IMR-90 (cell line): ENCODE measurements at regions not wholly inside any gene's neighbourhood (a gene's known extent, or its start where the extent isn't known, plus 50 kb on each side); places are given as distances from the start of the nearest gene placed in this dataset.

Source experiments
- ATAC-seq: fragments of 200-7000 bp; cut with Tn5 transposase; 2 replicates; pipeline ENCODE4 v1.9.1; 2020; ENCODE audit warnings: low read depth, mild to moderate bottlenecking, moderate library complexity
- BruUV-seq: library from RNA; stranded (reverse); fragments of 400-500 nt; replicated peaks from 2 replicates; lab custom pipeline; 2021; lab: Mats Ljungman, UMichigan
- CTCF ChIA-PET: fragments of 300-600 bp; formaldehyde crosslinking; extraction: SDS; loops from one replicate; lab custom pipeline; 2021; ENCODE audit warnings: antibody characterized with exemption; lab: Yijun Ruan, JAX
- POLR2A ChIA-PET: fragments of 300-600 bp; sonication (Branson Sonifier 250); formaldehyde crosslinking; loops from one replicate; lab custom pipeline; 2022; ENCODE audit warnings: antibody characterized with exemption; ENCODE audit not compliant: unreplicated experiment; lab: Charles Lee
- DNase-seq: peaks from one replicate; pipeline ENCODE4 v3.0.0; 2013
- H2AFZ ChIP-seq: replicated peaks from 2 replicates; pipeline ENCODE3; 2013; ENCODE audit warnings: low read length, mild to moderate bottlenecking; ENCODE audit not compliant: poor library complexity
- H2AK5ac ChIP-seq: 2 replicates; pipeline ENCODE4 v1.6.1; 2013; ENCODE audit warnings: low read depth, low read length, inconsistent platforms
- H2AK9ac ChIP-seq: replicated peaks from 2 replicates; pipeline ENCODE3; 2013; ENCODE audit warnings: mild to moderate bottlenecking, low read depth, low read length, moderate library complexity; ENCODE audit not compliant: poor library complexity
- H2BK120ac ChIP-seq: 2 replicates; pipeline ENCODE4 v1.6.1; 2013; ENCODE audit warnings: low read depth, low read length, inconsistent platforms
- H2BK15ac ChIP-seq: 3 replicates; pipeline ENCODE4 v1.6.1; 2013; ENCODE audit warnings: low read depth, low read length, inconsistent platforms
- H2BK20ac ChIP-seq: 2 replicates; pipeline ENCODE4 v1.6.1; 2013; ENCODE audit warnings: low read depth, mild to moderate bottlenecking, inconsistent platforms, low read length, moderate library complexity
- H2BK5ac ChIP-seq: 2 replicates; pipeline ENCODE4 v1.6.1; 2013; ENCODE audit warnings: mild to moderate bottlenecking, low read depth, low read length, inconsistent platforms; ENCODE audit not compliant: poor library complexity, severe bottlenecking
- H3K14ac ChIP-seq: replicated peaks from 2 replicates; pipeline ENCODE4 v1.6.1; 2013; ENCODE audit warnings: low read depth, low read length, inconsistent platforms
- H3K18ac ChIP-seq: 2 replicates; pipeline ENCODE4 v1.6.1; 2013; ENCODE audit warnings: low read depth, low read length, control low read depth
- H3K23ac ChIP-seq: 2 replicates; pipeline ENCODE4 v1.6.1; 2013; ENCODE audit warnings: low read depth, low read length, inconsistent platforms
- H3K27ac ChIP-seq: 2 replicates; pipeline ENCODE4 v1.5.1; 2013; ENCODE audit warnings: mild to moderate bottlenecking, control low read depth, low read length; ENCODE audit not compliant: insufficient read depth
- H3K27me3 ChIP-seq: 2 replicates; pipeline ENCODE4 v1.6.1; 2013; ENCODE audit warnings: low read length; ENCODE audit not compliant: control insufficient read depth, insufficient read depth
- H3K36me3 ChIP-seq: 2 replicates; pipeline ENCODE4 v1.6.1; 2013; ENCODE audit warnings: low read length, mixed read lengths; ENCODE audit not compliant: control insufficient read depth, insufficient read depth
- H3K4ac ChIP-seq: 2 replicates; pipeline ENCODE4 v1.6.1; 2013; ENCODE audit warnings: low read depth, low read length, inconsistent platforms
- H3K4me1 ChIP-seq: 2 replicates; pipeline ENCODE4 v1.6.1; 2013; ENCODE audit warnings: low read length, mixed read lengths; ENCODE audit not compliant: control insufficient read depth, insufficient read depth
- H3K4me2 ChIP-seq: 2 replicates; pipeline ENCODE4 v1.6.1; 2013; ENCODE audit warnings: low read depth, mild to moderate bottlenecking, control low read depth, low read length, moderate library complexity
- H3K4me3 ChIP-seq: 2 replicates; pipeline ENCODE4 v1.5.1; 2013; ENCODE audit warnings: low read depth, mild to moderate bottlenecking, control low read depth, low read length, moderate library complexity; ENCODE audit not compliant: insufficient read depth
- H3K56ac ChIP-seq: 2 replicates; pipeline ENCODE4 v1.6.1; 2013; ENCODE audit warnings: low read length, inconsistent platforms; ENCODE audit not compliant: insufficient read depth; ENCODE audit errors: extremely low read depth
- H3K79me1 ChIP-seq, 2 experiments: 2 replicates each; pipeline ENCODE4 v1.6.1; 2013; ENCODE audit warnings: low read length in 2 of 2, inconsistent platforms in 1 of 2, low read depth in 1 of 2
- H3K9ac ChIP-seq: 2 replicates; pipeline ENCODE4 v1.6.1; 2013; ENCODE audit warnings: low read depth, low read length, control low read depth
- H3K9me1 ChIP-seq: 2 replicates; pipeline ENCODE4 v1.6.1; 2013; ENCODE audit warnings: low read length, inconsistent platforms; ENCODE audit not compliant: insufficient read depth
- H3K9me3 ChIP-seq: 2 replicates; pipeline ENCODE4 v1.6.1; 2013; ENCODE audit warnings: low read length; ENCODE audit not compliant: control insufficient read depth, insufficient read depth
- H4K20me1 ChIP-seq: 2 replicates; pipeline ENCODE4 v1.6.1; 2013; ENCODE audit warnings: low read length, inconsistent platforms; ENCODE audit not compliant: insufficient read depth
- H4K5ac ChIP-seq: 2 replicates; pipeline ENCODE4 v1.6.1; 2013; ENCODE audit warnings: mild to moderate bottlenecking, low read depth, low read length, control low read depth
- H4K8ac ChIP-seq, 2 experiments: 2 replicates each; pipeline ENCODE4 v1.6.1; 2013; ENCODE audit warnings: low read depth in 2 of 2, low read length in 2 of 2, control low read depth in 1 of 2, inconsistent platforms in 1 of 2
- H4K91ac ChIP-seq: 2 replicates; pipeline ENCODE4 v1.6.1; 2013; ENCODE audit warnings: low read depth, low read length, inconsistent platforms; ENCODE audit not compliant: insufficient read depth
- BHLHE40 ChIP-seq: fragments of 150-350 bp; IDR thresholded peaks from 2 replicates; pipeline ENCODE4 v1.6.1; 2016; ENCODE audit warnings: mild to moderate bottlenecking, low read depth, low read length
- CEBPB ChIP-seq: IDR thresholded peaks from 2 replicates; pipeline ENCODE4 v1.6.1; 2012; ENCODE audit warnings: low read depth, low read length, improper control_type of control experiment
- CHD1 ChIP-seq: IDR thresholded peaks from 2 replicates; pipeline ENCODE4 v1.6.1; 2012; ENCODE audit warnings: low read depth, low read length, improper control_type of control experiment
- FOS ChIP-seq: fragments of 150-350 bp; IDR thresholded peaks from 2 replicates; pipeline ENCODE4 v1.6.1; 2016; ENCODE audit warnings: low read depth, low read length
- MAFK ChIP-seq: IDR thresholded peaks from 2 replicates; pipeline ENCODE4 v1.6.1; 2012; ENCODE audit warnings: low read depth, low read length, improper control_type of control experiment
- MAZ ChIP-seq: IDR thresholded peaks from 2 replicates; pipeline ENCODE4 v1.6.1; 2012; ENCODE audit warnings: low read depth, mild to moderate bottlenecking, low read length, improper control_type of control experiment, moderate library complexity, borderline replicate concordance
- NFE2L2 ChIP-seq: fragments of 150-350 bp; IDR thresholded peaks from 2 replicates; pipeline ENCODE4 v1.6.1; 2016; ENCODE audit warnings: low read depth, mild to moderate bottlenecking, low read length
- POLR2A ChIP-seq: IDR thresholded peaks from 2 replicates; pipeline ENCODE4 v1.6.1; 2012; ENCODE audit warnings: mild to moderate bottlenecking, low read depth, low read length
- RAD21 ChIP-seq: IDR thresholded peaks from 2 replicates; pipeline ENCODE4 v1.6.1; 2012; ENCODE audit warnings: low read length, improper control_type of control experiment
- RCOR1 ChIP-seq: IDR thresholded peaks from 2 replicates; pipeline ENCODE4 v1.6.1; 2012; ENCODE audit warnings: mild to moderate bottlenecking, low read length, improper control_type of control experiment; ENCODE audit not compliant: insufficient replicate concordance
- RFX5 ChIP-seq: IDR thresholded peaks from 2 replicates; pipeline ENCODE4 v1.8.0; 2012; ENCODE audit warnings: low read depth, mild to moderate bottlenecking, low read length, moderate library complexity
- SMC3 ChIP-seq: fragments of 150-350 bp; IDR thresholded peaks from 2 replicates; pipeline ENCODE4 v1.6.1; 2016; ENCODE audit warnings: low read depth, mild to moderate bottlenecking, antibody characterized with exemption, low read length, moderate library complexity
- WGBS, 2 experiments: methylation state at CpG; one replicate each; pipeline versions ENCODE4 v1.1.5 to v1.1.7; 2013; ENCODE audit warnings: missing lambda C conversion rate in 2 of 2; ENCODE audit not compliant: insufficient read length in 1 of 2; ENCODE audit errors: extremely low coverage in 2 of 2; 5-methylcytosine and 5-hydroxymethylcytosine counted together
- dilution Hi-C: fragments of 300-500 bp; cut with HindIII; formaldehyde crosslinking; loops from one replicate; pipeline ENCODE4 v1.14.3; 2018; ENCODE audit warnings: low sequenced_read_pairs; ENCODE audit not compliant: unreplicated experiment
- in situ Hi-C: fragments of 300-500 bp; cut with MboI; formaldehyde crosslinking; loops from 3 replicates; pipeline ENCODE4 v1.14.3; 2019; ENCODE audit warnings: low sequenced_read_pairs, inconsistent platforms, mixed read lengths
- intact Hi-C: fragments of 100-400 bp; cut with micrococcal nuclease; formaldehyde crosslinking; loops from 2 replicates; pipeline ENCODE4 v1.10.0; 2022
- TF ChIP-seq, protein P1 (sequence below): conservative IDR thresholded peaks from 2 replicates; pipeline ENCODE4 v1.5.1; 2012; ENCODE audit warnings: mild to moderate bottlenecking, low read depth, low read length, improper control_type of control experiment
- TF ChIP-seq, protein P2 (sequence below): fragments of 150-350 bp; IDR thresholded peaks from 2 replicates; pipeline ENCODE4 v1.6.1; 2017; ENCODE audit warnings: mild to moderate bottlenecking, antibody characterized with exemption, low read length, low read depth

DNA sequence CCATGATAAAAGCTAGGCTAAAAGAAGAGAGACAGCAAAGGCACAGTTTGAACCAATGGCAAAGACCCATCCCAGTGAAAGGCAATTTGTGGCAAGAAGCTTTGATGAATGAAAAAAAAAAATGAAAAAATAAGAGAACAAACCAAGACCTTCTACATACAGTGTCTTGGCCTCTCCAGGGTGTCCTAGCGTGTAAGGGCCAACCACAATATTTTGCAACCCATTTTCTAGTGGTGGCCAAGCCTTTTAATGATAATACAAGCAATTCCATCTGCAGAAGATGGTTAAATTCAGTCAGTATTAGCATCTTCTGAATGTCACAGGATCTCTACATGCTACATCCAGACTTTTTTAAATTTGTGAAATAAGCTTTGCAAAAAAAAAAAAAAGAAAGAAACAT is 270.4 kb downstream of the LRATD1 start:
- no peak overlapping the region for H3K4me3 ChIP-seq
- no peak overlapping the region for H4K91ac ChIP-seq
- H3K9me1 ChIP-seq = no peaks in the 10 kb centered on the region
- H2BK120ac ChIP-seq = no peak overlapping the region
- peaks cover 11% of the 10 kb centered on the region for H3K9me3 ChIP-seq
- H3K23ac ChIP-seq = no peak overlapping the region
- in situ Hi-C loops = no loop called here
- H3K4me2 ChIP-seq = no peak overlapping the region
- dilution Hi-C loops = no loop called here
- H2BK15ac ChIP-seq = no peak overlapping the region
- no peak overlapping the region for H4K5ac ChIP-seq
- no peak overlapping the region for H2BK20ac ChIP-seq
- no peak overlapping the region for H3K14ac ChIP-seq
- ATAC-seq (no peak), DNase-seq (no peak)
- no peaks in the 10 kb centered on the region for H3K27me3 ChIP-seq
- H3K4me1 ChIP-seq = no peaks in the 10 kb centered on the region
- no peaks in the 10 kb centered on the region for H3K36me3 ChIP-seq
- intact Hi-C loops = no loop called here
- no peak overlapping the region for H3K4ac ChIP-seq
- H2AFZ ChIP-seq = no peak overlapping the region
- no peaks in the 10 kb centered on the region for H4K20me1 ChIP-seq
- TF ChIP-seq, protein P1, sequence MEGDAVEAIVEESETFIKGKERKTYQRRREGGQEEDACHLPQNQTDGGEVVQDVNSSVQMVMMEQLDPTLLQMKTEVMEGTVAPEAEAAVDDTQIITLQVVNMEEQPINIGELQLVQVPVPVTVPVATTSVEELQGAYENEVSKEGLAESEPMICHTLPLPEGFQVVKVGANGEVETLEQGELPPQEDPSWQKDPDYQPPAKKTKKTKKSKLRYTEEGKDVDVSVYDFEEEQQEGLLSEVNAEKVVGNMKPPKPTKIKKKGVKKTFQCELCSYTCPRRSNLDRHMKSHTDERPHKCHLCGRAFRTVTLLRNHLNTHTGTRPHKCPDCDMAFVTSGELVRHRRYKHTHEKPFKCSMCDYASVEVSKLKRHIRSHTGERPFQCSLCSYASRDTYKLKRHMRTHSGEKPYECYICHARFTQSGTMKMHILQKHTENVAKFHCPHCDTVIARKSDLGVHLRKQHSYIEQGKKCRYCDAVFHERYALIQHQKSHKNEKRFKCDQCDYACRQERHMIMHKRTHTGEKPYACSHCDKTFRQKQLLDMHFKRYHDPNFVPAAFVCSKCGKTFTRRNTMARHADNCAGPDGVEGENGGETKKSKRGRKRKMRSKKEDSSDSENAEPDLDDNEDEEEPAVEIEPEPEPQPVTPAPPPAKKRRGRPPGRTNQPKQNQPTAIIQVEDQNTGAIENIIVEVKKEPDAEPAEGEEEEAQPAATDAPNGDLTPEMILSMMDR = no peak
- no peak for TF ChIP-seq POLR2A
- no peak for TF ChIP-seq MAFK
- no peak for TF ChIP-seq RAD21
- no peak for TF ChIP-seq NFE2L2
- no peak for TF ChIP-seq CEBPB
- no peak for TF ChIP-seq RCOR1
- no peak for TF ChIP-seq CHD1
- TF ChIP-seq RFX5 = no peak
- no peak for TF ChIP-seq BHLHE40
- TF ChIP-seq FOS = no peak
- TF ChIP-seq MAZ = no peak
- TF ChIP-seq, protein P2, sequence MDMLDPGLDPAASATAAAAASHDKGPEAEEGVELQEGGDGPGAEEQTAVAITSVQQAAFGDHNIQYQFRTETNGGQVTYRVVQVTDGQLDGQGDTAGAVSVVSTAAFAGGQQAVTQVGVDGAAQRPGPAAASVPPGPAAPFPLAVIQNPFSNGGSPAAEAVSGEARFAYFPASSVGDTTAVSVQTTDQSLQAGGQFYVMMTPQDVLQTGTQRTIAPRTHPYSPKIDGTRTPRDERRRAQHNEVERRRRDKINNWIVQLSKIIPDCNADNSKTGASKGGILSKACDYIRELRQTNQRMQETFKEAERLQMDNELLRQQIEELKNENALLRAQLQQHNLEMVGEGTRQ = no peak
- TF ChIP-seq SMC3 = no peak
- no peak overlapping the region for H3K56ac ChIP-seq
- H3K9ac ChIP-seq = no peak overlapping the region
- no peaks in the 10 kb centered on the region for H3K79me1 ChIP-seq
- no peak overlapping the region for H3K18ac ChIP-seq
- H4K8ac ChIP-seq = no peak overlapping the region
- ChIA-PET CTCF (interaction anchor here (0.6 kb wide), 1 partner anchor 474 kb away, joined by 3 read pairs; no protein-coding TSS in a partner anchor), POLR2A (no interaction called here)
- BruUV-seq = no TSS peak
- no peak overlapping the region for H2AK9ac ChIP-seq
- no CpG with 5 or more reads among the region's 1 CpG for WGBS, 2 experiments
- no peak overlapping the region for H2AK5ac ChIP-seq
- no peak overlapping the region for H2BK5ac ChIP-seq
- H3K27ac ChIP-seq = no peak overlapping the region
